Vagina (tissue), 2 donors: ENCODE measurements at regions not wholly inside any gene's neighbourhood (a gene's known extent, or its start where the extent isn't known, plus 50 kb on each side); places are given as distances from the start of the nearest gene placed in this dataset.

Experiments
- DNase-seq, 2 donors: peaks; one replicate each; pipeline ENCODE4 v3.0.0-alpha.2; 2017; ENCODE audit errors: extremely low spot score in 2 of 2
- H3K27ac ChIP-seq: fragments of 200-600 bp; sonication (generic); one replicate; pipeline ENCODE4 v1.5.1; 2019
- H3K27me3 ChIP-seq: fragments of 200-600 bp; sonication (generic); one replicate; pipeline ENCODE4 v1.5.1; 2019
- H3K36me3 ChIP-seq, 2 donors: fragments of 200-600 bp; sonication (generic); one replicate each; pipeline ENCODE4 v1.5.1; 2017 to 2019
- H3K4me1 ChIP-seq: fragments of 200-600 bp; sonication (generic); one replicate; pipeline ENCODE4 v1.5.1; 2019
- H3K4me3 ChIP-seq, 2 donors: fragments of 200-600 bp; sonication (generic); 1 replicate in 1 of 2; 2 replicates in 1 of 2; pipeline ENCODE4 v1.5.1; 2016 to 2019
- H3K9me3 ChIP-seq: fragments of 200-600 bp; sonication (generic); one replicate; pipeline ENCODE4 v1.5.1; 2019
- POLR2A ChIP-seq, 2 donors: fragments of 450-650 bp; IDR thresholded peaks; one replicate each; pipeline ENCODE4 v1.6.1; 2017; ENCODE audit warnings: antibody characterized with exemption in 2 of 2, mild to moderate bottlenecking in 2 of 2, moderate library complexity in 2 of 2
- POLR2AphosphoS5 ChIP-seq, 2 donors: sonication (generic); formaldehyde crosslinking; IDR thresholded peaks; one replicate each; pipeline ENCODE4 v1.9.0; 2017; ENCODE audit warnings: antibody characterized with exemption in 2 of 2, mild to moderate bottlenecking in 2 of 2, low read depth in 1 of 2; ENCODE audit not compliant: insufficient read depth in 1 of 2
- intact Hi-C: fragments of 100-400 bp; cut with DNase I; formaldehyde crosslinking; loops from one replicate; pipeline ENCODE4 v1.15.1; 2023
- TF ChIP-seq, protein P1 (sequence below), 3 experiments: fragments of 450-650 bp in 2 of 3; fragments of 200-600 bp in 1 of 3; sonication (generic) in 1 of 3; IDR thresholded peaks; one replicate each; pipeline ENCODE4 v1.5.1; 2017 to 2019; ENCODE audit warnings: antibody characterized with exemption in 3 of 3, mild to moderate bottlenecking in 2 of 3, moderate library complexity in 2 of 3

DNA sequence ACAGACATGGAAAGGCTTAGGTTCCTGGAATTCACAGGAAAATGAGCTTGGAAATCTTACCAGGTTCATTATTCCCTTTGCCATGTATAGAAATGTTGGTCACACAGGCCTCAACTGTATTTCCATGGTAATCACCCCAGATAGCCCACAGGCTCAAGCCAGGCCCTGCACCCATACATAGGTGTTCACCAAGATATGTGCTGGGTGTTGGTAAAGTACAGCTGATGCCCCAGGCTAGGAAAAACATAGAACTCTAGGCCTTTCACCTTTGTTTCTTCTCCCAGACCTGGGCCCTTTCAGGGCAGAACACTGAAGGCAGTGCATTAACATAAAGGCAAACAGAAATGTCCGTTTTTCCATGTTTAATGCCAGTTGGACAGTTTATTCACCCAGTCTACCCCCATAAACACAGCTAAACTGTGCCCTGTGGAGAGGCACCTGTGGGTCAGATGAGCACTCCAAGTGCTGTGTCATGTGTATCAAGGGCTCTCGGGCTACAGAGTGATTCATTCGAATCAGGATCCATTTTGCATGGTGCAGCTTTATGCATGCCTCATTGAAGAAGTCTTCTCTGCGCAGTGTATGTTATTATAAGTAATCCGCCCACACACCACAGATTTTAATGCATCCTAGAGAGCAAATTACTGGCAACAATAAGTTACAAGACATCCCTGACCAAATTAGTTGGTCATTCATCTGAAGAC lies 93.4 kb upstream of the SLC30A5 start:
- no peaks in the 10 kb centered on the region for H3K4me1 ChIP-seq
- no peaks in the 10 kb centered on the region for H3K27me3 ChIP-seq
- H3K4me3 ChIP-seq, result no peak overlapping the region
- no peaks in the 10 kb centered on the region for H3K9me3 ChIP-seq
- no peak overlapping the region for H3K27ac ChIP-seq
- TF ChIP-seq, protein P1, sequence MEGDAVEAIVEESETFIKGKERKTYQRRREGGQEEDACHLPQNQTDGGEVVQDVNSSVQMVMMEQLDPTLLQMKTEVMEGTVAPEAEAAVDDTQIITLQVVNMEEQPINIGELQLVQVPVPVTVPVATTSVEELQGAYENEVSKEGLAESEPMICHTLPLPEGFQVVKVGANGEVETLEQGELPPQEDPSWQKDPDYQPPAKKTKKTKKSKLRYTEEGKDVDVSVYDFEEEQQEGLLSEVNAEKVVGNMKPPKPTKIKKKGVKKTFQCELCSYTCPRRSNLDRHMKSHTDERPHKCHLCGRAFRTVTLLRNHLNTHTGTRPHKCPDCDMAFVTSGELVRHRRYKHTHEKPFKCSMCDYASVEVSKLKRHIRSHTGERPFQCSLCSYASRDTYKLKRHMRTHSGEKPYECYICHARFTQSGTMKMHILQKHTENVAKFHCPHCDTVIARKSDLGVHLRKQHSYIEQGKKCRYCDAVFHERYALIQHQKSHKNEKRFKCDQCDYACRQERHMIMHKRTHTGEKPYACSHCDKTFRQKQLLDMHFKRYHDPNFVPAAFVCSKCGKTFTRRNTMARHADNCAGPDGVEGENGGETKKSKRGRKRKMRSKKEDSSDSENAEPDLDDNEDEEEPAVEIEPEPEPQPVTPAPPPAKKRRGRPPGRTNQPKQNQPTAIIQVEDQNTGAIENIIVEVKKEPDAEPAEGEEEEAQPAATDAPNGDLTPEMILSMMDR (IDR thresholded peaks at IDR 0.05), result no peak
- TF ChIP-seq POLR2AphosphoS5 (IDR thresholded peaks at IDR 0.05; ENCODE audit: insufficient read depth in 1 of 2, low read depth in 1 of 2) (no peak), POLR2A (IDR thresholded peaks at IDR 0.05) (no peak)
- intact Hi-C loops, result no loop called here
- no peaks in the 10 kb centered on the region for H3K36me3 ChIP-seq
- no peak for DNase-seq

DNA sequence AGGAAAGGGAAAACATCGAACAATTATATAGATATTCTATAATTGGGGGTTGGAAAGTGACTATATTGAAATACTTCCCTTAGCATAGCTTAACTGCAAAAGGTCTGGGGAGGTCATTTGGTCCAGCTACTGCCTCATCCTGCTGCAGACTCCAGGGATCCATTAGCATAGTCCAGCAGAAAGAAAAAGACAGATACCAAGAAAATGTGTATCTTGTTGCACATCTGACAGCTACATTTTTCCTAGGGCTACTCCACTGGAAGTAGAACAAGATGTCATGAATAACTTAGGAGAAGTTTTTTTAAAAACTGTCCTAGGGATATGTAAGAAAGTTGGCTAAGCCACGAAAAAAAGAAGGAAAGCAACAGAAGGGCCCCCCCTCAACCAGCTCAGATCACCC lies 92.9 kb upstream of the SLC30A5 start:
- no peak overlapping the region for H3K4me3 ChIP-seq
- H3K4me1 ChIP-seq, result no peaks in the 10 kb centered on the region
- no peaks in the 10 kb centered on the region for H3K9me3 ChIP-seq
- intact Hi-C loops, result no loop called here
- no peaks in the 10 kb centered on the region for H3K27me3 ChIP-seq
- TF ChIP-seq POLR2AphosphoS5 (IDR thresholded peaks at IDR 0.05; ENCODE audit: insufficient read depth in 1 of 2, low read depth in 1 of 2) (no peak), POLR2A (IDR thresholded peaks at IDR 0.05) (no peak)
- no peak overlapping the region for H3K27ac ChIP-seq
- DNase-seq, result no peak
- no peaks in the 10 kb centered on the region for H3K36me3 ChIP-seq

DNA sequence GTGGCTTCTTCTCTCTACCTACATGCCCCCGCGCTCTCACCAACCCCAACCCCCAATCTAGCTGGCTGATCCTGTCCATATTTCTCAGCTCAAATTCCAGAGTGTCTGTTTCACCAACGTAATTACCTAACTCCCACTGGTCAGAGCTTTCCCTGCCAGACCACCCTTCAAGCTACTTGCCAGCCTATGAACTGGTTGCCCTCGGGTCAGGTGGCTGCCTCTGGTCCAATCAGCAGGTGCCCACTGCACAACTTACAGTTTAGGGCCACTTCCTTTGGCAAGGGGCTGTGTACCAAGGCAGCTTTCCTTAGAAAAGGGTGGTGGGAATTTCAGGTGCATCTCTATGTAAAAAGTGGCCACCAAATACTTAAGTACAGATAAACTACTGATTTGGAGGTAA lies 92.2 kb upstream of the SLC30A5 start:
- Histone ChIP-seq H3K4me3 (no peak overlapping the region), H3K27ac (no peak overlapping the region), H3K27me3 (no peaks in the 10 kb centered on the region), H3K36me3 (no peaks in the 10 kb centered on the region), H3K4me1 (no peaks in the 10 kb centered on the region), H3K9me3 (no peaks in the 10 kb centered on the region)
- intact Hi-C loops, result no loop called here
- TF ChIP-seq, protein P1 (IDR thresholded peaks at IDR 0.05), result no peak
- TF ChIP-seq POLR2A (IDR thresholded peaks at IDR 0.05) (no peak), POLR2AphosphoS5 (IDR thresholded peaks at IDR 0.05; ENCODE audit: insufficient read depth in 1 of 2, low read depth in 1 of 2) (no peak)
- no peak for DNase-seq

DNA sequence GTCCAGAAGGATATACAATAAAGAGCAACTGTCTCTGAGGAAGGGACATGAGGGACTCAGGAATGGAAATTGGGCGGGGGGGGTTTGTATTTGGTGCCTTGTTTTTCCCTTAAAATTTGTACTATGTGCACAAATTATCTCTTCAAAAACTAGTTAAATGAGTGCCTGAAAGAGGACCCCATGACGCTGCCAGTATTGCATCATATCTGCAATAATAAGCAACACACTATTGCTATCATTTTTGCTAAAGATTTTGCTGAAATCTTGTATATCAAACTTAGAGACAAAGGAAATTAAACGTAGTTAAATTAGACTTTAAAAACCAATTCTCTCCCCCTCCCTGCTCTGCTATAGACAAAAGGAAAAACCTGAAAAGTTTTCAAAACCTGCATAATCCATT lies 89.7 kb upstream of the SLC30A5 start:
- Histone ChIP-seq H3K36me3 (no peaks in the 10 kb centered on the region), H3K27me3 (no peaks in the 10 kb centered on the region), H3K4me1 (peaks cover 4% of the 10 kb centered on the region), H3K4me3 (no peak overlapping the region), H3K9me3 (no peaks in the 10 kb centered on the region), H3K27ac (no peak overlapping the region)
- intact Hi-C loops, result no loop called here
- TF ChIP-seq POLR2AphosphoS5 (IDR thresholded peaks at IDR 0.05; ENCODE audit: insufficient read depth in 1 of 2, low read depth in 1 of 2) (no peak), POLR2A (IDR thresholded peaks at IDR 0.05) (no peak)
- TF ChIP-seq, protein P1 (IDR thresholded peaks at IDR 0.05), result no peak
- no peak for DNase-seq

DNA sequence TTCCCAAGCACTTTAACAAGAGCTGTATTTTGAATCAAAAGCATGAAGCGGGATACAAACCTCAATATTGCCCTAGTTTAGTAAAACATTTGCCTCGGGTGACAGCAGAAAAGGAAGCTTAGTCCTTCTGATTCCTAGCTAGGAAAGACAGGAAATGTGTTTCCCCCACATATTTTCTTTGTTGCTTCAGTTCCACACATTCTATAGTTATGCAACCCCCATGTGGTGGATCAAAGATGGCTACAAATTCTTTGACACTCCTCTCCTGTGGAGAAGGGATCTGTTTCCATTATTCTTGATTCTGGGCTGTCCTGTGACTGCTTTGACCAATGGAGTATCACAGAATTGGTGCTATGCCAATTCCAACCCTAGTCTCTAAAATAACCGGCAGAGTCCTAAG lies 89.1 kb upstream of the SLC30A5 start:
- TF ChIP-seq POLR2AphosphoS5 (IDR thresholded peaks at IDR 0.05; ENCODE audit: insufficient read depth in 1 of 2, low read depth in 1 of 2), result no peak
- TF ChIP-seq, protein P1 (IDR thresholded peaks at IDR 0.05), result no peak
- no peaks in the 10 kb centered on the region for H3K27me3 ChIP-seq
- no peaks in the 10 kb centered on the region for H3K9me3 ChIP-seq
- no peaks in the 10 kb centered on the region for H3K36me3 ChIP-seq
- H3K4me3 ChIP-seq, result no peak overlapping the region
- H3K4me1 ChIP-seq, result peaks cover 4% of the 10 kb centered on the region
- intact Hi-C loops, result no loop called here
- no peak overlapping the region for H3K27ac ChIP-seq
- DNase-seq, result no peak
